HG02678 (cell line): ENCODE measurements at regions not wholly inside any gene's neighbourhood (a gene's known extent, or its start where the extent isn't known, plus 50 kb on each side); places are given as distances from the start of the nearest gene placed in this dataset.

Experiments used
- ATAC-seq: cut with Tn5 transposase; IDR thresholded peaks from one replicate; pipeline ENCODE4 v1.9.1; 2021; ENCODE audit warnings: mild to moderate bottlenecking, moderate library complexity; ENCODE audit not compliant: unreplicated experiment

GRCh38 chr1:232292239-232292638 is 337.7 kb downstream of the SIPA1L2 start:
- ATAC-seq, result no peak

GRCh38 chr1:232291681-232292080 is 338.3 kb downstream of the SIPA1L2 start:
- ATAC-seq, result no peak

GRCh38 chr1:232291261-232291660 is 338.7 kb downstream of the SIPA1L2 start:
- no peak for ATAC-seq

GRCh38 chr1:232290570-232290969 is 339.4 kb downstream of the SIPA1L2 start:
- no peak for ATAC-seq

- ATAC-seq, result no peak
Observed at GRCh38 chr1:232287676-232288569, 342.0 kb downstream of the SIPA1L2 start.

GRCh38 chr1:232285138-232285537 is 344.8 kb downstream of the SIPA1L2 start:
- no peak for ATAC-seq

- no peak for ATAC-seq
Observed at GRCh38 chr1:232283864-232284263, 346.1 kb downstream of the SIPA1L2 start.

GRCh38 chr1:232282498-232282897 is 347.4 kb downstream of the SIPA1L2 start:
- no peak for ATAC-seq

- no peak for ATAC-seq
Observed at GRCh38 chr1:232280910-232281309, 349.0 kb downstream of the SIPA1L2 start.

GRCh38 chr1:232279909-232280400 is 350.0 kb downstream of the SIPA1L2 start:
- ATAC-seq, result no peak

GRCh38 chr1:232278925-232279324 is 351.0 kb downstream of the SIPA1L2 start:
- ATAC-seq, result no peak

GRCh38 chr1:232276651-232277050 is 353.3 kb downstream of the SIPA1L2 start:
- no peak for ATAC-seq

GRCh38 chr1:232274999-232275710 is 354.8 kb downstream of the SIPA1L2 start:
- ATAC-seq, result no peak

GRCh38 chr1:232274236-232274855 is 355.6 kb downstream of the SIPA1L2 start:
- ATAC-seq, result no peak

GRCh38 chr1:232273011-232273410 is 356.9 kb downstream of the SIPA1L2 start:
- ATAC-seq, result no peak

GRCh38 chr1:232271991-232272589 is 357.8 kb downstream of the SIPA1L2 start:
- ATAC-seq, result no peak

GRCh38 chr1:232271299-232271698 is 358.6 kb downstream of the SIPA1L2 start:
- no peak for ATAC-seq

GRCh38 chr1:232269988-232270387 is 359.9 kb downstream of the SIPA1L2 start:
- ATAC-seq, result no peak

- no peak for ATAC-seq
Observed at GRCh38 chr1:232267837-232268598, 361.9 kb downstream of the SIPA1L2 start.

GRCh38 chr1:232267092-232267836 is 362.7 kb downstream of the SIPA1L2 start:
- no peak for ATAC-seq
